Stimulated activated CD4-positive, alpha-beta T cell treated with anti-CD3 and anti-CD28 coated beads, Interleukin-15, amount 100 ng/mL, for 1 hour (primary cell): ENCODE measurements at regions not wholly inside any gene's neighbourhood (a gene's known extent, or its start where the extent isn't known, plus 50 kb on each side); places are given as distances from the start of the nearest gene placed in this dataset.
A peak's percentile ranks its signal among the peaks of the same experiment; 100 is the strongest.

Source experiments
- DNase-seq, 2 donors: peaks; one replicate each; pipeline ENCODE4 v3.0.0-alpha.2; 2020; ENCODE audit warnings: low read depth in 1 of 2, low spot score in 1 of 2

DNA sequence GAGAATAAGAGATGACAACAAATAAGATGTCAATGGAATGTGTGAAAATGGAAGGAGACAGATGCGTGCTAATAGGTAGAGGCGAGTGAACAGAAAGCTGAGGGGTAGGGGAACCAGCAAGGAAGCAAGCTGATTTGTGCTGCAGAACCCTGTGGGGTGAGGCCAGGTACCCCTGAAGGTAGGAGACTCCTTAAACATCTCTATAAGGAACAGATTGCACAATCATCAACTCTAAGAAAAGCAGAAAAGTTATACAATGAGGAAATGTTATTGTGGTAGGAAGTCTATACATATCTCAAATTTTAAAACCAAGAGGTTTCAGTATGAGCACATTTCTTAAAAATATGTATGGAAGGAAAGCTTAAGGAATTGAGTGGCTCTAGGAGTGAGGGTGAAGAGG is 315.0 kb upstream of the TPM1 start:
- no peak for DNase-seq

GRCh38 chr15:62730825-62731224 is 311.7 kb upstream of the TPM1 start:
- DNase-seq = no peak

DNA sequence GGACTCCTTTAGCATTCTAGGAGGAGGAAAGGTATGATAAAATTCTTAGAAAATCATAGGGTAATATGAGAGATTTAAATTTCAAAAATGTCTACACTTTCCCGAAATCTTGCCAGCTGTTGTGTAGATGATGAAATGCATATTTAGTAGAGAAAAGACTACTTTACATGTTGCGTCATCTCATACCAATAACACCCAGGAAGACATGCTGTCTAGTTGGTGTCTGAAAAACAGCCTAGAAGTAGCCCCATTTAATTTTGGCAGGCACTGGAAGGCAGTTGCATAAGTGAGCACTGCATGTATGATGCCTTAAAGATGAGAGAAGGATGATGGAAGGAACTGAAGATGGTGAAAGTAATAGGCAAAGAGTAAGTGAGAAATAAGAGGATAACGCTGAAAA is 310.5 kb upstream of the TPM1 start:
- DNase-seq = no peak

DNA sequence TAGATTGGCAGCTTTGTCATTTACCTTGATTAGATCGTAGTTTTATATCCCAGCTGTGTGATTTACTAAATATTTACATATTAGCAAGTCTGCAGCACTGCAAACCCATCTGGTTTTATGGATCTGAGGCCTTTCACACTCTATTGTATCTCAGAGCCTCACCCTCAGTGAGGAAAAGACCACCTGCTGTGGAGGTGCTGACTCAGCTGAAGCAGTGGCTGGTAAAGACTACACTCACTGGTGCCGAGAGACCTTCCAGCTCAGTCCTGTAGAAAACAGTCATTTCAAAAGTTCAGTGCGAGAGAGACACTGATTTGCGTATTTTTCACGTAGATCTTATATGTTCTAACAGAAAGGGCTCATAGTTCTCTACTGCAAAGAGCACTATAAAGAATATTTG is 307.8 kb upstream of the TPM1 start:
- no peak for DNase-seq

GRCh38 chr15:62736756-62737155 is 305.8 kb upstream of the TPM1 start:
- no peak for DNase-seq

DNA sequence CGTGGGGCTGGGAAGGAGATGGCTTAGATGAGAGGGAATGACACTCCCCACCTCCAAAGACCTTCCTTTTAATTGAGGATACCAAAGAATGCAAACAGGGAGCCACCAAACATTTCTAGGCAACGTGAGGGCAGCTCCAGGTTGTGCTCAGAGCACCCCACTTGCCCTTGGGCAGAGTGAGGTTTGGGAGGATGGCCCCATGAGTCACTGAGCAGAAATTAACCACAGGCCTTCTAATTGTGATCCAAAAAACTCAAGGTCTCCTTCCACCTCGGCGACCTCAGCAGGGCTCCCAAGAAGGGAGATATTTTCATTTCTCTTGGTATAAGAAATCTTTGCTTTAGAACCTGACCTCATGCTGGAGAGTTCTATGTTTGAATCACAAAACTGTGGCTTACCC is 305.0 kb upstream of the TPM1 start:
- DNase-seq = no peak

GRCh38 chr15:62739082-62739481 is 303.5 kb upstream of the TPM1 start:
- DNase-seq = no peak

GRCh38 chr15:62739507-62739906 is 303.0 kb upstream of the TPM1 start:
- no peak for DNase-seq

- no peak for DNase-seq
These were observed 302.2 kb upstream of the TPM1 start for GRCh38 chr15:62740141-62741004.

GRCh38 chr15:62741106-62741505 is 301.4 kb upstream of the TPM1 start:
- no peak for DNase-seq

DNA sequence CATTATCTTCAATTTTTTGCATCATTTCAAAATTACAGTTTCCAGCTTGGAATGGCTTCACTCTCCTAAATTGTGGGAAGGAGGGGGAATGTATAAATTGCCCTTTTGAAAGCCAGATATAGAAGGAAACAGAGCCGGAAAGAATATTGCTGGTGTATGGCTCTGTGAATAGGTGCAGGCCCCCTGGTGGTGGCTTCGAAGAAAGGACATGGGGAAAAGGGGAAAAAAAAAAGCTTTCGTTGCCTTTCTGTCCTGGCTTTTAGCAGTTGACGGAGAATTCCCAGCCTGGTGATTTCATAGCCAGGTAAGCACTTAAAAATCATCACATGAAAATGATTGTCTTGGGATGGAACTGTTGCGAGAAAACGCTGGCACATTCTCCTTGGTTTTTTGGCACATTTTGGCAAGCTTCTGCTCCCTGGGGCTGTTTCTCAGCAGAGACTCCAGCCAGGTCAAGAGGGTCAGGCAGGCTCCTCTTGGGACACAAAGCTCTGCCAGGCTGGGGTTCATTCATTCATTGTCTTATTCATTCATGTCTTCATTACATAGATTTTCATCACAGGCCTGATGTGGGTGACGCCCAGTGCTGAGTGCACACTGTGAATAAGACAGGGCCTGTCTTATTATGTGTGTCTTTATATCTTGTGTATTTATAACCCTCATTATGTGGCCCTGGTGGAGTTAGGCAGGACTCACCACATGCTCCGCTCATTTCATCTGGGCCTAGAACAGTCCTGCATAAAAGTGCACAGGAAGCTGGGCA is 300.0 kb upstream of the TPM1 start:
- DNase-seq = peak in 1 of 2 donors; percentile 7

- no peak for DNase-seq
These were observed 296.8 kb upstream of the TPM1 start for GRCh38 chr15:62745621-62746225.

GRCh38 chr15:62748196-62748595 is 294.4 kb upstream of the TPM1 start:
- no peak for DNase-seq

GRCh38 chr15:62749036-62749815 is 293.3 kb upstream of the TPM1 start:
- DNase-seq = no peak

- no peak for DNase-seq
These were observed 292.1 kb upstream of the TPM1 start for GRCh38 chr15:62750471-62750870.

GRCh38 chr15:62752657-62753517 is 289.7 kb upstream of the TPM1 start:
- no peak for DNase-seq

DNA sequence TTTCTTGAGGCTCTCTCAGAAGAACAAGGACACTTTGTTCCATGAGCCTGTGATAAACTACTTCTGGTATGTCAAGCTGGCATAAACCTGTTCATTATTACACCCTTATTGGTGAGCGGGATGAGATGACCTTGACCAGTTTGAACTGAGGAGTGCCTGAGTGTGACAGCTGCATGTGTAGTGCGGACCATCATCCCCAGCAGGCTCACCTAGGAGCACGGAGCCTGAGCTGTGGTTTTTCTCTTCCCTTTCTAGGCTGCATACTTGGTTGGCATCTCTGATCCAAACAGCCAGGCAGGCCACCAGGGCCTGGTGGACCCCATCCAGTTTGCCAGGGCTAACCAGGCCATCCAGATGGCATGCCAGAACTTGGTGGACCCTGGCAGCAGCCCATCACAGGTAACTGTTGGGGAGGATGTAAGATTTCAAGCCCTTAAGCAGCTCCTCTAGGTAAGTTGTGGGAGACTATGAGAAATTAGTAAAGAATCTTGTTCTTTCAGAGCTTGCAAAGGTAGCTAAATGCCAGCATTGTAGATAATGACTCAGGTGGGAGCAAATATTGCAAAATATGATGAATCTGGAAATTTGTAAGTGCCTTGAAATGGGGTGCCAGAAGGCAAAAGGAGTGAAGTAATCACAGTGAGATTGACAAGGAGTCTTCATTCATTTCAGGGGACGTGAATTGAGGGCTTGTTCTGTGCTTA is 288.9 kb upstream of the TPM1 start:
- no peak for DNase-seq

GRCh38 chr15:62756326-62756994 is 286.1 kb upstream of the TPM1 start:
- DNase-seq = no peak

DNA sequence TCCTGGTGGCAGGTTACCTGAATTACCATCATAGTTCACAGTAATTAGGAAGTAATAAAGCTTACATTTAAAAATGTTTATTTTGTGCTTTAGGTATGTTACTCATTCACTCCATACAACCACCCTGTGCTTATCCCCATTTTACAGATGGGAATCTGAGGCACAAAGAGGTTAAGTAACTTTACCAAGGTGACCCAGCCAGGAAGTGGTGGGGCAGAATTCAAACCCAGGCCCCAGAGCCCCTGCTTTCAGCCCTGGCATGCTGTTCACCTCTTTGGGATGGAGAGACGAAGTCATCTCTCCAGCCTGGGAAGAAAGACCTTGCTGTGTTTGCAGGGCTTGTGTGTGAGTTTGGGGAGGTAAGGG is 285.6 kb upstream of the TPM1 start:
- DNase-seq = no peak
